GM03348 (cell line): ENCODE measurements at regions not wholly inside any gene's neighbourhood (a gene's known extent, or its start where the extent isn't known, plus 50 kb on each side); places are given as distances from the start of the nearest gene placed in this dataset.
A peak's percentile ranks its signal among the peaks of the same experiment; 100 is the strongest.

Experiments used
- DNase-seq: peaks from one replicate; pipeline ENCODE4 v3.0.0; 2012; ENCODE audit warnings: low spot score

DNA sequence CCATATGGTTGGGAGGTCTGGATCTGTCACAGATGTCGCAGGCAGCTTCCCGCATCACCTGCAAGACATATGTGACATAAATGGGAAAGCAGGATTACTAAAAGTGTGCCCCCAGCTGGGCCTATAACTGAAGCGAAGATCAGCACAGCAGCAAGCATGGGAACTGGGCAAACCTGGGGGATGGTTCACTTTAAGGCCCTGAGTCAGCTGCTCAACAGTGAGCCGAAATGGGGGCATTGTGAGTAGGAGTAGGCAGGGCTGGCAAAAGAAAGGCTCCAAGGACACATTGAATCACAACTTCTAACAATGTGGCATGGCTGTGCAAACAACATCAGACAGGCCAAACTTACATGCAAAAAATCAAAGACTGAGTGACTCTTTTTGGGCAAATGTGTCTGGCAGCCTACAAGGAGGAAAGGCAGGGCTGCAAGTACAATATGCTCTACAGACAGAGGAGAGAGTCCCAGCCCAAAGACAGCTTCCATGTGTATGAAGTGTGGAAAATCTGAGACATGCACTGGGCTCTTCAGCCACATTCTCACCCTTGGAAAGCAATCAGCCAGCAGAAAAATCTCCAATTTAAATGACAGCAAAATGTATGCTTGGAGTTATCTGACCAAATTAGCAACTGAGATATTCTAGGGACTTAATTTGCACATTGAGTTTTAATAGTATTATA, 531.0 kb upstream of the MMS22L start:
- DNase-seq, result no peak

DNA sequence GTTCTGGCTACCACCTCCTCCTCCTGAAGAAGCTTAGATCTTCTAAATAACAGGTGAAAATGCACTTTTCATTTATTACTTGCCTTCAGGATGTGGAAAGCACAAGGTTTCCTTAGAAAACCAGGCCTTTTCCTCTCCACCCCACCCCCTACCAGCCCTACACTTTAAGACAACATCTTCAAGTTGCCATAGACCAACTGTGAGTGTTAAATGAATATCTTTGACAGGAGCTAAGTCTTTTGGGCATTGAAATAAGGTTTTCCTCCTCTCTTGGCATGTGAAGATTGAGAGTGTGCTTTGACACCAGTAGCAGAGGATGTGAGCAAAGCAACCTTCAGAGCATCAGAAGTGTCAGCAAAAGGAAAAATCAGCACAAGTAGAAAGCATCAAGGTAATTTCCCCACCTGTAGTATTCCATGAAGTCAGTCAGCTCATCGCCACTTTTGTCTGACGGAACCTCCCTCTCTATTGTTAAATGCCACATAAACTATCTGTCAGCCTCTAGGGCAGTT, 532.3 kb upstream of the MMS22L start:
- no peak for DNase-seq

DNA sequence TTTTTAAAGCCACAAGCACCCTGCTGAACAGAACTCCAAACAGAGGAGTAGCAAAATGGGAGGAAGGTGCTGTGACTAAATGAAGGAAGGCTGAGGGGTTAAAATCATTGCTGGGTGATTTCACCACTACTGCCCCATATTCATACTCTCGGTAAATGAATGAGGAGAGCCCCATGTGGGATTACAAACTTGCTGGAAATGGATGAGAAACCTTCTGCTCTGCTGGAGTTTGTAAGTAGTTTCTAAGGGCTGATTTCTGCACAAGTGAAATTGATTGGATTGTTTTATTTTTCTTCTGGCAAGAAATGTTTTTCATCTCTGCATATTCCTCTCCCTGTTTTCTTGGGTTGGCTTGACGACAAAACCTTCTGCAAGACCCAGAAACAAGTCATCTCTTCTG, 533.5 kb upstream of the MMS22L start:
- no peak for DNase-seq

DNA sequence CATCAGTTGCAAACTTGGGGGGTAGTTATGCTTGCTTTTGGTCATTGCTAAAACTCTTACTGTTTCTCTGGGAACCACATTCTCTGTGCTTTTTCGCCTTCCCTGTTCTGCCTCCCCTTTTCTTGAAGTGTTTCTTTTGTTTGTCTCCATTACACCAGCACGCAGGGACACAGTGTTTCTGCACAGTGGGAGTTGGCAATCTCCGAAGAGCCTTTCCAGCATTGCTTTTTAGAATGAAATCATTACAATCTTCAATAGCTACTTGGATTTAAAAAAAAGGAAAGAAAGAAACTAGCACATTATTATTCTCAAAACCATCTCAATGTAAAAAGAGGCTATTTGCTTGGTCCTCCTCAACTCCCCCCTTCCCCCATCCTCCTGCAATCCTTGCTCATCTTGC, 536.7 kb upstream of the MMS22L start:
- no peak for DNase-seq

DNA sequence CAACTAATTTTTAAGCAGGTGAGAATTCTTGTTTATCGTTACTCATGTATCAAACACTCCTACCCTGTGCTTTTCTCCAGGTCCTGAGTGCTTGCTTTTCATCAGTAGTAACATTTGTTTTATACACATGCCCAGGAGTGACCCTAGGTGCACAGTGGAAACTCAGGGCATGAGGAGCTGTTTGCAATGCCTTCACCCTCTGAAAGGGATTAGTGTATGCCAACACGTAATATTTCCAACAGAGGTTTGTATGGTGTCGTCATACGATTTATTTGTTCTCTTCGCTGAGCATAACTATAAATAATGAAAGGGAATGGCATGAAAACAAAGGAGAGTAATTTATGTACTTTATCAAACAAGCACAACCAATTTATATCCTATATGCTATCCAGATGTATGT, 537.4 kb upstream of the MMS22L start:
- no peak for DNase-seq

DNA sequence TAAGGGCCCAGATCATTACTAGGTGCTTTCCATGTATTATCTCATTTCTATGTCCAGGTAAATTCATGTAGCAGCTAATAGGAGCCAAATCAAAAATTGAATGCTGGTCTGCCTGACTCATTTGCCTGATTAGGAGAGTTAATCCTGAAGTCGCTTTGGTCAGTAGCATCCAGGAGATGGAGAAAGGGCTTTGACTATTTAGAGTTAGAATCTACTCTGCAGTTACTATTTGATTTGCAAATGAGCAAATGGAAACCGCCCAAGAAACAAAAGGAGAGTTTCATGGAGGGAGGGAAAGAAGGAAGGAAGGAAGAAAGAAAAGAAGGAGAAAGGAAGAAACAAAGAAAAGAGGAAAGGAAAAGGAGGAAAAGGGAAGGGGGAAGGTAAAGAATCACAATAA, 539.6 kb upstream of the MMS22L start:
- no peak for DNase-seq

DNA sequence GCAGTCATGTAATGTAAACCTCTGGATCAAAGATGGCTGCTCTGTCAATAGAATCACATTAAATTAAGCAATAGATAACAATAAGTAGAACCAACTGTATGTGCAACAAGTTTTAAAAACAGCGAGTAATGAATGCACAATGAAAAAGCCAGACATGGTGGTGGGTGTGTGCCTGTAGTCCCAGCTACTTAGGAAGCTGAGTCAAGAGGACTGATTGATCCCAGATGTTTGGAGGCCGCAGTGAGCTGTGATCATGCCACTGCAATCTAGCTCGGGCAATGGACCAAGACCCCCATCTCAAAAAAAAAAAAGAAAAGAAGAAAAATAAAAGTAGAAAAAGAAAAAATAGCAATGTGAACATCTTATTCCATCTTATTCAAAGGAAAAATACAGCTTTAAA, 558.7 kb upstream of the MMS22L start:
- DNase-seq, result peak; percentile 42

DNA sequence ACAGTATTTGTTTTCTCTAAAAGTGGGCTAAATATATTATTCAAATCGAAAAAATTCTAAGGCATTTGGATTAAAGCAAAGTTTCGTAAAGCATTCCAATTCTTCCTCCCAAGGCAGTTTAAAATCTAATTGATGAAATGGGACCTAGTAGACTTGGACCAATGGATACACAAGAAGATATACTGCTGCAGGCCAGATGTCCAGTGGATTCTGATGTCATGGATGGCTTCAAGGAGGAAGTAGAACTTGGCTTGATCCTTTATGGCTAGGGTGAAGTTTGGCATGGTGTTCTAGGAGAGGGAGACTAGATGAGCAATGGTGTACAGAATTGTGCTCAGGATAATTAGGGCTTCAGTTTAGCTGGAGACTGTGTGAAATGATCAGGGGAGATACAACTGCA, 559.5 kb upstream of the MMS22L start:
- peak; percentile 4 for DNase-seq

DNA sequence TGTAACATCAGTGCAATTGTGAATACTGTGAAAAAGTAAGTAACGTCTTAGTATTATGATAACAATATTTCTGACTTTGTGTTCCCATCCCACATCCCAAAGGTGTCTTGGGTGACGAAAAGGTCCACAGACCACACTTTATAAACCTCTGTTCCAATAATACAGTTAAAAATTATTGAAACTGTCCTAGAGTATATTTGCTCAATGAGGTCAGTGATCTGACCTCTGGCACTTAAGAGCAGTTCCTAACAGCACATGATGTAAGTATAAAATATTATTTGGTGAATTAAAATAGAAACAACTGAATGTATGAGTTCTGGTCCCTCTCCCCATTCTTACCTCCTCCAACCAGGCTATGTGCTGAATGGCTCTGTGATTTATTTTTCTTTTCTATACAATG, 566.4 kb upstream of the MMS22L start:
- no peak for DNase-seq

DNA sequence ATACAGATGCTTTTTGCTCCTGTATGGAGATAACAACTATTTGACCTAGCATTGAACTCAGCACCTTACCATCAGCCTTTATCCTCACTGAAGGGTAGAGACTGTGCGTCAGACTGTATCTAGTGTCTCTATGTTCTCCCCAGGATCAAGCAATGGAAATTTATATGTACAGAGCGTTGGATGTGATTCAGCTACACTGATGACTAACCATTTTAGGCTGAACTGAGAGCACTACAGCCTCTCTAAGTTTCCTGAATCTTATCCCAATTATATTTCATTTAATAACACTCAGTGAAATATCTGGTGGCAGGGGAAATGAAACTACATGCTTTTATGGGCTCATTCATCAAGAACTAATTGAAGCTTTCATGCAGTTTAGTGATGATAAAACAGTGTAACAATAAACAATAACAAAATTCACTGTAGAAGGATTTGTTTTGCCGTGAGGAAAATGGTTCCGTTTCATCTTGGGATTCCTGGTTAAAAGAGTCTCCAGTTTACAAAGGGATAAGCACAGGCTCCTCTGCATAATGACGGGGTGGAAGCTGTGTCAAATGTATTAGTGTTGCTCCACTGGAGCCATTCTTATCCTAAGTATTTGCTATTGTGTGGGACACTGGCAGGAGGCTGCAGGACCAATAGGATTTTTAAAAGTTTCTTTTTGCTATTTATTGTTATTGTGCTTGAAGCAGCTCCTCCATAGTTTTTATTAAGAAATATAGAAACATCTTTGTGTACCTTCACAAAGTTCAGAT, 567.6 kb upstream of the MMS22L start:
- peak; percentile 42 for DNase-seq

DNA sequence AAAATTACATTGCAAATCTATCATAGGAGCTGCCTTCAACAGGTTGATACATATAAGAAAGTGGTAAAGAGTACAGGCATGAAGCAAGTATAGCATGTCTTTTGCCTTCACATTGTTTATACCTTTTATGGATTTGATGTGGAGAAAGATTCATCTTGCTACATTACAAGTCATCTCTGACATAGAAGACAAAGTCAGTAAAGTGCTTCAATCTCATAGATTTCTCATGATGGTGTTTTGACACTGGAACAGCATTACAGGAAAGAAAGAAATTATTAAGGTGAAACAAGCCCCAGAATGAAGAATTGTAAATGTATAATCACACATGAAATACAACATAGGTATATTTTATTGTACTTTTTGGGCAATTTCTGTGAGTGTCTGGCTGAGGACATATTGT, 580.7 kb upstream of the MMS22L start:
- no peak for DNase-seq

DNA sequence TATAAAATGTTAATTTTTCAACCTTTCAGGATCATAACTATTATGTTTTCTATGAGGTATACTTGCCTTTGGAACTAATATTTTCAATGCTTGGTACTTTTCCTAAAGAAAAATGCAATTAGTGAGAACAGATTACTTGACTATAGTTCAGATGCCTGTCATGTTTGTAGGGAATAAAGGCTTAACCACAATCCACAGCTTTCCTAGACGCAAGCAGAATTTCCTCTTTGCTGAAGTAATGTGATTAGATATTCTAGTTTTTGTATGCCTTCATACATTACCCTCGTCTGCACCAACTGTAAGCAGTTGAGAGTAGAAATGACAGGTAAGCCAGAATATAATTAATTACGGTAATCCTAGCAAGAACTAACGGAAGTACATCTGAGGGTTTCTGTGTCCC, 581.4 kb upstream of the MMS22L start:
- DNase-seq, result no peak

DNA sequence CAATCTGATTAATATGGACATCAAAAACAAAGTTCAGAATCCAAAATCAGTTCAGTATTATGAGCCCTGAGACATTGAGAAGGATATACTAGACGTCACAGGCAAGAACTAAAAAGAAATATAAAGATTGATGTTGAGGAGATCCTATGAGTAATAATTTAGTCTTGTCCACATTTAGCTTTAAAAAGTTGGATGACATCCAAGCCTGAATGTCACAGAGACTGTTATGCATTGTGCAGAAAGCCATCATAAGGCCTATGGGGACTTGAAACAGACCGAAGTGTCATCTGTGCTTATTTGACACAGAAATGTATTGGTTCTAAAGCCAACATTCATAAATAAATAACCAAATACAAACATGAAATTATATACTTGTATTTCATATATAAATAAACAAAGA, 581.8 kb upstream of the MMS22L start:
- no peak for DNase-seq

DNA sequence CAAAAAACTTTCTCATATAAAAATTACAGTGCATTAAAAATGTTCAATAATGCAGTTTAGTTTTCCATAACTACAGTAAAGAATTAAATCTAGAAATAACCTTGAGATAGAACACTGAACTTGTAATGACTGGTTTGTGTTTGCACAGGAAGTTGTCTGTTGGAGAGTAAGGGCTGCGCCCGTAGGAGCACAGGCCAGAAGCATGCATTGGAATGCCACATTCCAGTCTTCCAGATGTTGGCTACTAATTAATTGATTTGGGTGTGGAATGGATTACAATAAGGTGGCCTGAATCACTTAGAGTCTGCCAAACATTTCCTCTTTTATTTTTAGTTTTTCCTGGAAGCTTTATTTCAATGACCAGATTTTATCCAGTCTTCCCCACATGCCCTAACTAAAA, 582.6 kb upstream of the MMS22L start:
- peak; percentile 17 for DNase-seq

DNA sequence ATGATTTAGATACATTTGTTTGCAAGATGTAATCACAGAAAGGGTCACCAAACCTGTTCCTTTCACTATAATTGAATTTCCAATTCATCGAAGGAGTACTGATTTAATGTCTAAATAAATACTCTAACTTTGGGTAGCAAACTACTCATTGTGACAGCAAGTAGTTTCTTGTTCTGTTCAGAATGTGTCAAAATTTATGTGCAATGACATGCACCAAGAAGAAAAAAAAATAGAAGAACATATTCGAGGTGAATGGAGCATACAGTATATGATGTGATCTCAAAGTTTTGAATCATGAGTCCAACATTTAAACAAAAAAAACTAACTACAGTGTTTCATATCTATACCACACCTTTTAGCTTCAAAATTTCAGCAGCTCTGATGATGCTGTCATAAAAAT, 583.6 kb upstream of the MMS22L start:
- DNase-seq, result no peak

DNA sequence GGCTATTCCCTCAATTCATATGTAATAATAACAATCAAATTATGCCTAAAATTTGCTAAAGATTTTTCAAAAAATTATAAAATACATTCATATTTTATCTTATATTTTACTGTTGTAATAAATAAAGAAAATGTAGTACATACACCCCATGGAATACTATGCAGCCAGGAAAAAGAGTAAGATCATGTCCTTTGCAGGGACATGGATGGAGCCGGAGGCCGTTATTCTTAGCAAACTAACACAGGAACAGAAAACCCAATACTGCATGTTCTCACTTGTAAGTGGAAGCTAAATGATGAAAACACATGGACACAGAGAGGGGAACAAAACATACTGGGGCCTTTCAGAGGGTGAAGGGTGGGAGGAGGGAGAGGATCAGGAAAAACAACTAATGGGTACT, 584.2 kb upstream of the MMS22L start:
- no peak for DNase-seq

DNA sequence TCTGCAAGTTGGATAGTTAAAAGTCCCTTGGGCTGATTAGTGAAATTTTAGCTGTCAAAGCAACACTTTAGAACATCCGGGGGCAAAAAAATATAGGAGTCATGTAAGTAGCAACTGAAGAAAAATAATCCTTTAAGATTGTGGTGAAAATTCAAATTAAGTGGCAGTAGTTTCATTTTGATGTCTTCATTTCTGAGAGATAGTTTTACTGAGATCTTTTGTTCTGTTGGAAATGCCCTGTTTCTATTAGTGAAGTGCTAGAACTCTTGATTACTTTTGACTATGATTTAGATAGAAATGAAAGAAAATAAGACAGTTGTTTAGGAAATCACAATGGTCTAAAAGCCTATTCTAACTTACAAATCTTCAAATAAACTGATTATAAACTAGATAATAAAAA, 587.3 kb upstream of the MMS22L start:
- DNase-seq, result no peak

DNA sequence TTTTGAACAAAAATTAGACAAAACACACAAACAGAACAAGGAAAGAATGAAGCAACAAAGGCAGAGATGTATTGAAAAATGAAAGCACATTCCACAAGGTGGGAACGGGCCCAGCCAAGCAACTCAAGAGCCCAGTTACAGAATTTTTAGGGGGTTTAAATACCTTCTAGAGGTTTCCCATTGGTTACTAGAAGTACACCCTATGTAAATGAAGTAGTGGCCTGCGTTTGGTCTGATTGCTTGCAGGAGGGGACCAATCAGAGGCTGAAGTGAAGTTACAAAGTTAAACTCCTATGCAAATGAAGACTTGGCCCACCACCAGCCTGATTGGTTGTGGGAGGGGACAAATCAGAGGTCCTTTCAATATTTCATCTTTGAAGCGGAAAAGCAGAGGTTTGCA, 593.7 kb upstream of the MMS22L start:
- no peak for DNase-seq

DNA sequence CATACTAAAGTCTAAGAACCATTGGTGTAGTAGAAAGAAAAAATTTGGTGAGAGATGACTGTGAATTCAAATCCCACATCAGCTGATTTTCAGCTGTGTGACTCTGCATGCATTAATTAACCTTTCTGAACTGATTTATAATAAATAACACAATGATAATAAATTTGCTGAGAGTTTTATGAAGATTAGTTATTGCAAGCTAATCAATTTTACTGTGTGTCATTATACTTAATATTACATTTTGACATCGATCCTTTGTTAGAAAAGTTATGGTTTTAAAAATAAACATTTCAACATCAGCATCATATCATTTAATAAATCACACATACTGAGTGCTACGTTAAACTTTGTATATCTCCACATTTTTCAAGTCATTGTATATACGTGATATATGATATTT, 599.7 kb upstream of the MMS22L start:
- DNase-seq, result no peak

DNA sequence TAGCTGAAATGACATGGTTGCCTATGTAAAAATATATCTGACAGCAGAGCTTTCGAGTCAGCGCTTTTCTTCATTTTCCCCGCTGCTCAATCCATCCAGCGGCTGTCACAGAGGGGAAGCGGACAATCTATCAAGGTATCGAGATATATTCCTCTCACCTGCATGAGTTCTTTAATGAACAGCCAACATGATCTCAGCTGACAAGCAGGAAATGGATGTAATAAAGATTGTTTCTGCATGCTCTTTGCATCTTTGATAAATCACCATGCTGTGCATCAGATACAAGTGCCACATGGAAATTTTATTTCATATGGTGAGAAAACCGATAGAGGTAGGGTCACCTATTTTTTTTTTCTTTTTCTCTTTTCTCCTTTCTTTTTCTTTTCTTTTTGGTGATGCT, 602.3 kb upstream of the MMS22L start:
- DNase-seq, result no peak

DNA sequence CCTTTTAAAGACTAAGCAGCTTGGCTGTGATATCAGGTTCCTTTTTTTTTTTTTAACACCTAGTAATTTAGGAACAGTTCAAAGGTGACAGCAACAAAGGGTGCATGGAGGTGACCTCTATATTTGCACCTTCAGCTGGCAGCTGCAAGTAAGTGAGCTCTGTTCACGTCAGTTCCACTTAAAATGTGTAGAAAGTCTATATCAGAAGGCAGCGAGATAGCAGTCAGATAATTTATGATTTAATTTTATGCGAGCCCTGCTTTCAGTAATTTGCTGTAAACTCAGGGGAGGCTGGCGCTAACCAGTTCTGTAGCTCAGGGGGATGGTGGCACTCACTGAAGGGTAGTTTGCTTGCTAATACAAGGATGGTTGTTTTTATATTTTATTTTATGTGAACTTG, 602.8 kb upstream of the MMS22L start:
- no peak for DNase-seq

DNA sequence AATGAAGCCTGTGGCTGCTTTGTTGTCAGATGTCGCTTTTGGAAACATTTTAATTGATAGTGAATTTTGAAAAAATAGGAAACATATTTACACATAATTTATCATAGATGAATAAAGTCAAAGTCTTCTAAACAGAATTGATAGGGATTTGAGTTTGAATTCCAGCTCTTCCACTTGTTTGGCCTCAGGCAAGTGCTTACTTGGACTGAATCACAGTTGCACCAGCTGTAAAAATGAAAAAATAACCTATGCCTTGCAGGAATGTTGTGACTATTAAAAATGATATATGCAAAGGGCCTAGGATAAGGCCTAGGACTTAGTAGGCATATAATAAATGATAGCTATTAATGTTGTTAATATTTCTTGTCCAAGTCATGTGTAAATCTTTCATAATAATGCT, 618.5 kb upstream of the MMS22L start:
- DNase-seq, result no peak

DNA sequence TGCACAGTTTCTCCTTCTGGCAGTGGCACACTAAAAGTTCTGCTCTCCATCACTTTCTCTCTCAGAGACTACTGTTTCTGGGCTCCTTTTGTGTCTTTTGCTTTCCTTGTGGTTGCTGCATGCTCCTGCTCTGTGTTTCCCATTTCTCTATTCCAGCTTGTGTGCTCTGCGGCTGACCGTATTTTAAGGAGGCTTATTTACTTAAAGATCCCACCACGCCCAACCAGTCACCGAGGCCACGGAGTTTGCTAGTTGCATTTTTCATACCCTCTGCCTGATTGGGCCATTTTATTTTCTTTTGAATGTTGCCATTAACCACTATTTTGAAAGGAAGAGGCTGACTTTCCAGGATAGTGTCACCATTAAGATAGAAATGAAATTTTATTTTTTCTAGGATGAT, 626.4 kb upstream of the MMS22L start:
- peak; percentile 1 for DNase-seq

DNA sequence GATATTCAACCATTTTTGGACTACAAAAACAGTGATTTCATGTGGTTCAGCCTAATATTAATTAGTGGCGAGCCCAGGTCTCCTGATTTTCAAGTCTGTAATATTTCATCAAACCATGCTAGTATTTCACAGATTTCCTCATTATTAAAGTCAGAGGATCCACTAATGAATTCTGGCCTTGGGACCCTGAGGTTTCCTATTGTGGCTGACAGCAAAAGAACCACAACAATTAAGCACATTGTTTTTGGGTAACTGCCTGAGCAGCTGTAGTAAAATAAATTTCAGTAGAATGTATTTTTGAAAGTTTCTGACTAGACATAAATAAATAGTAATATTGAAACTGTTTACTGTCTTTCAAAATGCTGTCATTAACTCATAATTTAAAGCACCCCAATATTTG, 630.7 kb upstream of the MMS22L start:
- DNase-seq, result no peak
